AG20443 (cell line): ENCODE measurements at regions not wholly inside any gene's neighbourhood (a gene's known extent, or its start where the extent isn't known, plus 50 kb on each side); places are given as distances from the start of the nearest gene placed in this dataset.

Experiments used
- DNase-seq: peaks from one replicate; pipeline ENCODE4 v3.0.0; 2012; ENCODE audit warnings: low spot score, mixed read lengths

- DNase-seq = no peak
These were observed 411.9 kb upstream of the SHH start for GRCh38 chr7:156223935-156224832.

- DNase-seq = no peak
These were observed 410.3 kb upstream of the SHH start for GRCh38 chr7:156222611-156223010.

DNA sequence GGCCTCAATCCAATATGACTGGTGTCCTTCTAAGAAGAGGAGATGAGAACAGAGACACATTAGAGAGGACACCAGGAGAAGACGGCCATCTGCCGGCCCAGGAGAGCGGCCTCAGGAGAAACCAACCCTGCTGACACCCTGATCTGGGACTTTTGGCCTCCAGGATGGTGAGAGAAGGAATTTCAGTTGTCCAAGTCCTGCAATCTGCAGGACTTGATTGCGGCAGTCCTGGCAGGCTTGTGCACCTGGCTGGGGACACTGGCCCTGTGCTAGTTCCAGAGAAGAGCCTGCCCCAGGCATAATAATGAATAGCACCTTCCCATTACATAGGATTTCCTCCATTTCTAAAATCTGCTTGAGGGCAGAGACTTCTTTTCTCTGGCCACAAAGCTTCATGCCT is 409.9 kb upstream of the SHH start:
- no peak for DNase-seq

GRCh38 chr7:156220701-156221100 is 408.4 kb upstream of the SHH start:
- no peak for DNase-seq

DNA sequence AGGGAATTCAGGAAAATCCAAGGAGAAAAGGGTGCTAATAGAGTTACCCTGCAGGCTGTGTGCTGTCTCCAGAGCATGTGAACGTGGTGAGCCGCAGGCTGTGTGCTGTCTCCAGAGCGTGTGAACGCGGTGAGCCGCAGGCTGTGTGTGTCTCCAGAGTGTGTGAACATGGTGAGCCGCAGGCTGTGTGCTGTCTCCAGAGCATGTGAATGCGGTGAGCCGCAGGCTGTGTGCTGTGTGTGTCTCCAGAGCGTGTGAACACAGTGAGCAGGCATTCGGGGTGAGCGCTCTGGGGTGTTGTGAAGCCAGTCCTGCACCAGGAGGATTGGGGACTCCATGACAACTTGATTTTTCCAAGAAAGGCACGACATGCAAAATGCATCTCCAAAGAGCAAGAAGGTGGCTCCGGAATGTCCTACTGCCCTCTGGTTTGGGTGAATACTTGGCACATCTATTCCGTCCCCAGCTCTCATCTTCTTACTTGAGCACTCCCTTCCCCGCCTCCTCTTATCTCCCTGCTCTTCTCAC is 407.9 kb upstream of the SHH start:
- DNase-seq = no peak

GRCh38 chr7:156219307-156220077 is 407.2 kb upstream of the SHH start:
- no peak for DNase-seq

- no peak for DNase-seq
These were observed 406.5 kb upstream of the SHH start for GRCh38 chr7:156218544-156219306.

- DNase-seq = no peak
These were observed 405.5 kb upstream of the SHH start for GRCh38 chr7:156217803-156218202.

DNA sequence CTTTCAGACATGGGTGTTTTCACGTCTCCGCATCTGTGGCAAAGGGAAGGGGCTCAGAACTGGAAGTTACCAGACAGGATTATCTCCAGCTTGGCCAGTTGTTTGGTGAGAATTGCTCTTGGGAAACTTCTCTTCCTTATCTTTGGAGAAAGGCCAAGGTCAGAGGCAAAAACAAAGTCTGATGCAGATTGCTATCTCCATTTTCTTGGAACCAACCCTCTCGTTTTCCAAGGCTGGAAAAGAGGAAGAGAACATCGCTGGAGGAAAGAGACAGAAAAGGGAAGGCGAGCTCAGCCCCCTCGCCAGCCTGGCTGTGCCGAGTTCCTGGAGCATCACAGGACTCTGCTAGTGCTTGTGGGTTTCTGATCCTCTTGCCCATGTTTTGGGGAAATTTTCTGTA is 396.8 kb upstream of the SHH start:
- no peak for DNase-seq

GRCh38 chr7:156207306-156207705 is 395.0 kb upstream of the SHH start:
- DNase-seq = no peak

GRCh38 chr7:156206174-156206573 is 393.9 kb upstream of the SHH start:
- DNase-seq = no peak

DNA sequence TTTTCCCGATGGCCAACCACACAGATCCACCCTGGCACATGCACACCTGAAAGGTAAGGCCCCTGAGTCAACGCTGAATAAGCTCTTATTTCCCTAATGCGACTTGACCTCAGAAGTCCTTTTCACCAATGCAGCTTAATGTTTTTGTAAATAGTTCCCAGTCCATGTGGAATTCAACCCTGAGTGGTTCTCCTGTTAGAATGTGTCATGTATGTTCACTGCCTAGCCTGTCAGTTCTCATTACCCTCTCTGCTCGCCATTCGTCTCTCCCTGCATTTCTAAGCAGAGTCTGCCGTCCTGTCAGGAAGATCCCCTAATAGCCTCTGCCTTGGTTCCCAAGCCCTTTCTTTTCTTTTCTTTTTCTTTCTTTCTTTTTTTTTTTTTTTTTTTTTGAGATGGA is 392.6 kb upstream of the SHH start:
- no peak for DNase-seq

- no peak for DNase-seq
These were observed 391.7 kb upstream of the SHH start for GRCh38 chr7:156203923-156204322.

- DNase-seq = no peak
These were observed 386.0 kb upstream of the SHH start for GRCh38 chr7:156198277-156198676.

DNA sequence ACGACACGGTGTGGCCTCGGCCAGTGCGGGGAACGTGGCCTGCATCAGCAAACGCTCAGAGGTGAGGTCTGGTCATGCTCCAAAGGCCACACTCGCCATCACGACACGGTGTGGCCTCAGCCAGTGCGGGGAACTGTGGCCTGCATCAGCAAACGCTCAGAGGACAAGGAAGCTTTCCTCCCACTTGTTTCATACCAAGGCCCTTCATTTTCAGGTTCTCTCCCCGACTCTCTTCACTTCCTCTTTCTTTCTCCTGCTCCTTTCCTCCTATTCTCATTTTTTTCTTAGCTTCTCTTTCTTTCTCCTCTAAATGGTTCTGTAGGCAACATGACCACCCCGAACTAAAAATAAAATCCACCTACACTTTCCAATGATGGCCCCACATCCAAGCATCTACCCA is 384.4 kb upstream of the SHH start:
- DNase-seq = no peak

- no peak for DNase-seq
These were observed 383.0 kb upstream of the SHH start for GRCh38 chr7:156195276-156195675.

DNA sequence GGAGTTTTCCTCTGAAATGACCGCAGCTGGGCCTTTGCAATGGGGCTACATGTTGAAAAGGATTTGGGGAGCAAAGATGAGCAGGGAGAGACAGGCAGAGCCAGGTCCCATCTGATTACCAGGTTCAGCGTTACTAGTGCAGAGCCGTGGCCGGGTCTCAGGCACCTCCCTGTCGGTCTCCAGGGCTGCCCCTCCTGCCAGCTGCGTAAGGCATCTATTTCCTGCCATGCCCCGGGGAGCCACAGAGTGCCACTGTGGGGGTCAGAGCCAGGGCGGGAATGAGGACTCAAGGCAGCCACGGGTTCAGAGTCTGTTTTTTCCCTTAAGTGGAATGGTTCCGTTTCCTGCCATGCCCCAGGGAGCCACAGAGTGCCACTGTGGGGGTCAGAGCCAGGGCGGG is 382.6 kb upstream of the SHH start:
- DNase-seq = no peak

- DNase-seq = no peak
These were observed 380.7 kb upstream of the SHH start for GRCh38 chr7:156192921-156193320.

DNA sequence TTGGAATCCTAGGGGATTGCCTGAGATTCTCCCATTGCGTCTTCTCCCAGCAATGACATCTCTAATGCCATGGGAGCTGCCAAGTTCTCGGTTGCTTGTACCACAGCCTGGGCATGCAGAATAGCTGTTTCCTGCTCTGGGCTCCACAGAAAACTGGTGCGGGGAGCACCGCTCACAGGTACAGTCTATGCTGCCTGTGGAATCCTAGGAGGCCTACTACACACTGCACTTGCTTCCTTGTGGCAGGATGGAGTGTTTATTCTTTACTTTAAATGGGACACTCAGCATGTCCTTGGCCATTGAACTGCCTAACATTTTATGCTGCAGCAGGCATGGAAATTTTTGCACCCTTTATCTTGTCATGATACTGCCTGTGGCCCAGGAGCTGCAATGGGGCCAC is 378.8 kb upstream of the SHH start:
- no peak for DNase-seq

- no peak for DNase-seq
These were observed 372.8 kb upstream of the SHH start for GRCh38 chr7:156185076-156185475.

- DNase-seq = no peak
These were observed 371.9 kb upstream of the SHH start for GRCh38 chr7:156184164-156184563.

GRCh38 chr7:156180451-156181229 is 368.4 kb upstream of the SHH start:
- no peak for DNase-seq
